ENCODE measurements at regions not wholly inside any gene's neighbourhood (a gene's known extent, or its start where the extent isn't known, plus 50 kb on each side); places are given as distances from the start of the nearest gene placed in this dataset.

DNA sequence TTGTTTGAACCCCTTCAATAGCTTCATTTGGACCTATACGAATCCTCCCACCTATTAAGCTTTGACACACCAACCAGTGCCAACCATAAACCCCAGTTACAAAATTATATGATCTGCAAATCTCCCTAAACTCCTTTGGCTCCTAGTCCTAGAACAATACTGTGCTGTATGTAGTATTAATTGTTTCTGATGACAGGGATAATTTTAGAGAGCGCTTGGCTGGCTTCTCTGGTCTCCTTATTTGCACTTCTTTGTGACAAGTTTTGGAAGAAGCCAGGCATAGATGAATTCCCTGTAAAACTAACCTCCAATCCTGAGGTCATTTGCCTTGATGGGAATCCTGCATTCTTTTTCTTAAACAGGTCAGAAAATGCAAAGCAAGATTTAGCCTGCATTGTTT is 433.0 kb downstream of the PPARGC1A start:
- H4K5ac ChIP-seq (ENCODE audit: insufficient read length, low read depth, low read length), result no peak overlapping the region
- H3K4me3 Mint-ChIP-seq, result no peak overlapping the region
- H3K27ac ChIP-seq (ENCODE audit: insufficient read length, low read depth, low read length), result no peak overlapping the region
- DNase-seq, result no peak
- TF ChIP-seq, protein P1, sequence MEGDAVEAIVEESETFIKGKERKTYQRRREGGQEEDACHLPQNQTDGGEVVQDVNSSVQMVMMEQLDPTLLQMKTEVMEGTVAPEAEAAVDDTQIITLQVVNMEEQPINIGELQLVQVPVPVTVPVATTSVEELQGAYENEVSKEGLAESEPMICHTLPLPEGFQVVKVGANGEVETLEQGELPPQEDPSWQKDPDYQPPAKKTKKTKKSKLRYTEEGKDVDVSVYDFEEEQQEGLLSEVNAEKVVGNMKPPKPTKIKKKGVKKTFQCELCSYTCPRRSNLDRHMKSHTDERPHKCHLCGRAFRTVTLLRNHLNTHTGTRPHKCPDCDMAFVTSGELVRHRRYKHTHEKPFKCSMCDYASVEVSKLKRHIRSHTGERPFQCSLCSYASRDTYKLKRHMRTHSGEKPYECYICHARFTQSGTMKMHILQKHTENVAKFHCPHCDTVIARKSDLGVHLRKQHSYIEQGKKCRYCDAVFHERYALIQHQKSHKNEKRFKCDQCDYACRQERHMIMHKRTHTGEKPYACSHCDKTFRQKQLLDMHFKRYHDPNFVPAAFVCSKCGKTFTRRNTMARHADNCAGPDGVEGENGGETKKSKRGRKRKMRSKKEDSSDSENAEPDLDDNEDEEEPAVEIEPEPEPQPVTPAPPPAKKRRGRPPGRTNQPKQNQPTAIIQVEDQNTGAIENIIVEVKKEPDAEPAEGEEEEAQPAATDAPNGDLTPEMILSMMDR (conservative IDR thresholded peaks at IDR 0.05), result no peak
- H3K79me1 ChIP-seq (ENCODE audit: insufficient read depth, low read depth, low read length, poor library complexity, severe bottlenecking), result no peaks in the 10 kb centered on the region
- H4K8ac ChIP-seq (replicated peaks; ENCODE audit: insufficient read length, low read depth, low read length), result no peak overlapping the region
- no peak overlapping the region for H2BK20ac ChIP-seq (ENCODE audit: low read depth, low read length, poor library complexity, severe bottlenecking)
- H2BK120ac ChIP-seq (ENCODE audit: low read depth, low read length, poor library complexity, severe bottlenecking), result no peak overlapping the region
- no peaks in the 10 kb centered on the region for H4K20me1 ChIP-seq (ENCODE audit: control insufficient read depth, insufficient read depth, insufficient read length)
- H3K56ac ChIP-seq (ENCODE audit: insufficient read length, low read depth, low read length), result no peak overlapping the region
- H3K4me2 ChIP-seq (ENCODE audit: insufficient read depth, insufficient read length, low read length), result no peak overlapping the region
- no peaks in the 10 kb centered on the region for H3K27me3 Mint-ChIP-seq (ENCODE audit: low read depth)
- H3K9me3 ChIP-seq (ENCODE audit: control insufficient read depth, low read depth, low read length), result no peaks in the 10 kb centered on the region
- H2AK5ac ChIP-seq (ENCODE audit: insufficient read length, low read length), result no peak overlapping the region
- no peaks in the 10 kb centered on the region; a peak in 1 of 7 replicates for H3K36me3 Mint-ChIP-seq (ENCODE audit: insufficient read depth in 1 of 3, low read depth in 3 of 3)
- H3K18ac ChIP-seq (ENCODE audit: insufficient read length, low read depth, low read length), result no peak overlapping the region
- peaks cover 14 to 17% of the 10 kb centered on the region in 2 experiments for H3K4me1 Mint-ChIP-seq
- H3K27ac Mint-ChIP-seq, result no peak overlapping the region
- H3K4me1 ChIP-seq (ENCODE audit: insufficient read depth, low read length), result 0 out of 2 replicates have a peak, but pooled peaks cover 2% of the 10 kb centered on the region
- H3K9me3 Mint-ChIP-seq, result no peaks in the 10 kb centered on the region
- no peak overlapping the region for H2AFZ ChIP-seq (ENCODE audit: low read length)
- no peak overlapping the region for H3K23ac ChIP-seq (ENCODE audit: insufficient read length, low read depth, low read length)
- no peak overlapping the region for H2BK15ac ChIP-seq (ENCODE audit: low read depth, low read length)
- no peak overlapping the region for H2BK5ac ChIP-seq (ENCODE audit: insufficient read length, low read length)
- H3K9ac ChIP-seq (ENCODE audit: extremely low read depth, insufficient read length, low read length), result no peak overlapping the region
- no peaks in the 10 kb centered on the region for H3K23me2 ChIP-seq (ENCODE audit: insufficient read length, low read depth, low read length, poor library complexity, severe bottlenecking)
- H3K4ac ChIP-seq (ENCODE audit: low read depth, low read length), result no peak overlapping the region
- H3K79me2 ChIP-seq (ENCODE audit: insufficient read depth, low read length), result no peaks in the 10 kb centered on the region
- H2BK12ac ChIP-seq (ENCODE audit: insufficient read length, low read depth, low read length), result no peak overlapping the region
- no CpG with 5 or more reads among the region's 2 CpGs for WGBS (ENCODE audit: extremely low coverage, insufficient read length, low lambda C conversion rate)
- H3K14ac ChIP-seq (ENCODE audit: insufficient read depth, low read length), result no peak overlapping the region
- no peaks in the 10 kb centered on the region for H3K27me3 ChIP-seq (ENCODE audit: insufficient read depth, low read length)
- no peak overlapping the region for H4K91ac ChIP-seq (ENCODE audit: insufficient read length, low read depth, low read length)
- no peak overlapping the region for H3T11ph ChIP-seq (ENCODE audit: low read length)
